A549 (cell line): ENCODE measurements at regions not wholly inside any gene's neighbourhood (a gene's known extent, or its start where the extent isn't known, plus 50 kb on each side); places are given as distances from the start of the nearest gene placed in this dataset.

Experiments
- HEYL ChIP-seq: fragments of 250-450 bp; sonication (Bioruptor Pico); IDR thresholded peaks from 2 replicates; pipeline ENCODE4 v1.8.0; 2021; ENCODE audit warnings: mild to moderate bottlenecking, moderate library complexity
- POLR2A ChIP-seq: IDR thresholded peaks from 2 replicates; pipeline ENCODE4 v1.6.1; 2012; ENCODE audit warnings: mild to moderate bottlenecking, low read length
- RAD21 ChIP-seq, 2 experiments: fragments of >200 bp in 1 of 2; sonication (Bioruptor Twin) in 1 of 2; formaldehyde crosslinking in 1 of 2; IDR thresholded peaks in 1 of 2; conservative IDR thresholded peaks in 1 of 2; 2 replicates in 1 of 2; 3 replicates in 1 of 2; pipeline ENCODE4 v1.6.1; 2012 to 2018; ENCODE audit warnings: inconsistent platforms in 1 of 2
- RNF2 ChIP-seq: fragments of 200-600 bp; sonication (generic); IDR thresholded peaks from 2 replicates; pipeline ENCODE4 v1.6.1; 2016; ENCODE audit warnings: low read depth, mild to moderate bottlenecking, antibody characterized with exemption, moderate library complexity, borderline replicate concordance
- TFCP2L1 ChIP-seq: fragments of 250-450 bp; sonication (Bioruptor Pico); IDR thresholded peaks from 2 replicates; pipeline ENCODE4 v1.5.0; 2021; ENCODE audit warnings: mild to moderate bottlenecking
- TF ChIP-seq, protein P1 (sequence below): fragments of >200 bp; sonication (Bioruptor Twin); formaldehyde crosslinking; IDR thresholded peaks from 3 replicates; pipeline ENCODE4 v1.5.1; 2016
- TF ChIP-seq, protein P2 (sequence below): IDR thresholded peaks from 2 replicates; pipeline ENCODE4 v1.6.1; 2012

DNA sequence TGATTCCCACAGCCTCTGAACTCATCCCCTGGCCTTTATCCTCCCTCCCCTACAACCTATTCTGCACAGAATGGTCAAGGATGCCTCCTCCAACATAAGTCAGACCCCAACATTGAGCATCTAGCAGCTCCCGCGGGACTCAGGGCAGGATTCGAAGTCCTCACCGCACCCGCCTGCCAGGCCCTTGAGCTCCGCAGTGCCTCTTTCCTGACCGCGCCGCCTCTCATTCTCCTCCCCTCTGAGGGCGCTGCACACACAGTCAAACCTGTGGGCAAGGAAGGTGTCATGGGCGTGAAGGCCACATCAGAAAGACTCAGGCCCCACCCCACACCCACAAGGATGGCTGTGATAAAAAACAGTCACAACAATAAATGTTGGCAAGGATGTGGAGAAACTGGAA lies 84.1 kb downstream of the CPZ start:
- TF ChIP-seq HEYL (no peak), POLR2A (no peak), RNF2 (no peak), TFCP2L1 (CRISPR knock-in tag) (no peak), RAD21 (conservative IDR thresholded peaks at IDR 0.05 in 1 of 2, IDR thresholded peaks at IDR 0.05 in 1 of 2) (no peak)
- TF ChIP-seq, protein P1, sequence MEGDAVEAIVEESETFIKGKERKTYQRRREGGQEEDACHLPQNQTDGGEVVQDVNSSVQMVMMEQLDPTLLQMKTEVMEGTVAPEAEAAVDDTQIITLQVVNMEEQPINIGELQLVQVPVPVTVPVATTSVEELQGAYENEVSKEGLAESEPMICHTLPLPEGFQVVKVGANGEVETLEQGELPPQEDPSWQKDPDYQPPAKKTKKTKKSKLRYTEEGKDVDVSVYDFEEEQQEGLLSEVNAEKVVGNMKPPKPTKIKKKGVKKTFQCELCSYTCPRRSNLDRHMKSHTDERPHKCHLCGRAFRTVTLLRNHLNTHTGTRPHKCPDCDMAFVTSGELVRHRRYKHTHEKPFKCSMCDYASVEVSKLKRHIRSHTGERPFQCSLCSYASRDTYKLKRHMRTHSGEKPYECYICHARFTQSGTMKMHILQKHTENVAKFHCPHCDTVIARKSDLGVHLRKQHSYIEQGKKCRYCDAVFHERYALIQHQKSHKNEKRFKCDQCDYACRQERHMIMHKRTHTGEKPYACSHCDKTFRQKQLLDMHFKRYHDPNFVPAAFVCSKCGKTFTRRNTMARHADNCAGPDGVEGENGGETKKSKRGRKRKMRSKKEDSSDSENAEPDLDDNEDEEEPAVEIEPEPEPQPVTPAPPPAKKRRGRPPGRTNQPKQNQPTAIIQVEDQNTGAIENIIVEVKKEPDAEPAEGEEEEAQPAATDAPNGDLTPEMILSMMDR: no peak
- TF ChIP-seq, protein P2, sequence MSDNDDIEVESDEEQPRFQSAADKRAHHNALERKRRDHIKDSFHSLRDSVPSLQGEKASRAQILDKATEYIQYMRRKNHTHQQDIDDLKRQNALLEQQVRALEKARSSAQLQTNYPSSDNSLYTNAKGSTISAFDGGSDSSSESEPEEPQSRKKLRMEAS: no peak
